ENCODE measurements at regions not wholly inside any gene's neighbourhood (a gene's known extent, or its start where the extent isn't known, plus 50 kb on each side); places are given as distances from the start of the nearest gene placed in this dataset.

GRCh38 chr16:13378151-13378550 is 476.8 kb downstream of the SHISA9 start:
- Histone ChIP-seq H3K4ac (ENCODE audit: low read depth, low read length) (no peak overlapping the region), H2BK12ac (ENCODE audit: insufficient read length, low read depth, low read length) (no peak overlapping the region), H2BK15ac (ENCODE audit: low read depth, low read length) (no peak overlapping the region), H3K27me3 (ENCODE audit: insufficient read depth, low read length) (no peaks in the 10 kb centered on the region), H3K18ac (ENCODE audit: insufficient read length, low read depth, low read length) (no peak overlapping the region), H3K79me1 (ENCODE audit: insufficient read depth, low read depth, low read length, poor library complexity, severe bottlenecking) (no peaks in the 10 kb centered on the region), H3K27ac (ENCODE audit: insufficient read length, low read depth, low read length) (no peak overlapping the region), H3K23ac (ENCODE audit: insufficient read length, low read depth, low read length) (no peak overlapping the region), H3K9me3 (ENCODE audit: control insufficient read depth, low read depth, low read length) (no peaks in the 10 kb centered on the region), H2BK5ac (ENCODE audit: insufficient read length, low read length) (no peak overlapping the region), H4K8ac (replicated peaks; ENCODE audit: insufficient read length, low read depth, low read length) (no peak overlapping the region), H3K4me1 (ENCODE audit: insufficient read depth, low read length) (no peaks in the 10 kb centered on the region), H4K91ac (ENCODE audit: insufficient read length, low read depth, low read length) (no peak overlapping the region), H3T11ph (ENCODE audit: low read length) (no peak overlapping the region), H4K20me1 (ENCODE audit: control insufficient read depth, insufficient read depth, insufficient read length) (no peaks in the 10 kb centered on the region), H3K9ac (ENCODE audit: extremely low read depth, insufficient read length, low read length) (no peak overlapping the region), H2AFZ (ENCODE audit: low read length) (no peak overlapping the region), H4K5ac (ENCODE audit: insufficient read length, low read depth, low read length) (no peak overlapping the region), H3K14ac (ENCODE audit: insufficient read depth, low read length) (no peak overlapping the region), H2AK5ac (ENCODE audit: insufficient read length, low read length) (no peak overlapping the region), H2BK20ac (ENCODE audit: low read depth, low read length, poor library complexity, severe bottlenecking) (no peak overlapping the region), H3K23me2 (ENCODE audit: insufficient read length, low read depth, low read length, poor library complexity, severe bottlenecking) (no peaks in the 10 kb centered on the region), H3K79me2 (ENCODE audit: insufficient read depth, low read length) (no peaks in the 10 kb centered on the region), H2BK120ac (ENCODE audit: low read depth, low read length, poor library complexity, severe bottlenecking) (no peak overlapping the region), H3K56ac (ENCODE audit: insufficient read length, low read depth, low read length) (no peak overlapping the region), H3K4me2 (ENCODE audit: insufficient read depth, insufficient read length, low read length) (no peak overlapping the region)
- Mint-ChIP-seq H3K4me1 (peaks cover 8 to 11% of the 10 kb centered on the region in 2 experiments), H3K9me3 (peaks cover 31 to 38% of the 10 kb centered on the region in 2 experiments), H3K36me3 (ENCODE audit: insufficient read depth in 1 of 3, low read depth in 3 of 3) (peaks cover 16 to 33% (median 19%) of the 10 kb centered on the region in 3 experiments), H3K27ac (no peak overlapping the region), H3K27me3 (ENCODE audit: low read depth) (no peaks in the 10 kb centered on the region), H3K4me3 (no peak overlapping the region)
- TF ChIP-seq CTCF (conservative IDR thresholded peaks at IDR 0.05): no peak
- no peak for DNase-seq
- no CpG with 5 or more reads among the region's 2 CpGs for WGBS (ENCODE audit: extremely low coverage, insufficient read length, low lambda C conversion rate)
